Stimulated activated naive CD8-positive, alpha-beta T cell treated with anti-CD3 and anti-CD28 coated beads, Interleukin-15, amount 100 ng/mL, for 72 hours (primary cell): ENCODE measurements at regions not wholly inside any gene's neighbourhood (a gene's known extent, or its start where the extent isn't known, plus 50 kb on each side); places are given as distances from the start of the nearest gene placed in this dataset.

Experiments
- ATAC-seq: fragments of 150-1000 bp; cut with Tn5 transposase; 2 replicates; pipeline ENCODE4 v1.10.0; 2021; ENCODE audit warnings: mild to moderate bottlenecking, moderate library complexity
- DNase-seq, 2 donors: peaks; one replicate each; pipeline ENCODE4 v3.0.0; 2021 to 2022
- H3K27ac Mint-ChIP-seq, 2 donors: one replicate each; pipeline ENCODE4 v1.8.0; 2022; ENCODE audit warnings: mild to moderate bottlenecking in 2 of 2, mixed read lengths in 2 of 2, moderate library complexity in 2 of 2
- H3K27me3 Mint-ChIP-seq: one replicate; pipeline ENCODE4 v1.8.0; 2022; ENCODE audit warnings: mixed read lengths
- H3K4me1 Mint-ChIP-seq: one replicate; pipeline ENCODE4 v1.8.0; 2022; ENCODE audit warnings: mild to moderate bottlenecking, mixed read lengths
- H3K4me3 Mint-ChIP-seq, 2 donors: one replicate each; pipeline ENCODE4 v1.8.0; 2022; ENCODE audit warnings: mild to moderate bottlenecking in 2 of 2, mixed read lengths in 2 of 2, moderate library complexity in 1 of 2
- H3K9me3 Mint-ChIP-seq, 2 donors: one replicate each; pipeline ENCODE4 v1.8.0; 2022; ENCODE audit warnings: mixed read lengths in 2 of 2

- Mint-ChIP-seq H3K9me3 (no peaks in the 10 kb centered on the region), H3K27ac (no peak overlapping the region), H3K27me3 (peaks cover 40% of the 10 kb centered on the region), H3K4me1 (no peaks in the 10 kb centered on the region), H3K4me3 (no peak overlapping the region)
- no peak for DNase-seq
- no peak for ATAC-seq
These were observed 122.4 kb upstream of the NUDT7 start for GRCh38 chr16:77599793-77600415.

GRCh38 chr16:77600555-77600954 is 121.8 kb upstream of the NUDT7 start:
- H3K27me3 Mint-ChIP-seq, result peaks cover 40% of the 10 kb centered on the region
- no peak overlapping the region for H3K27ac Mint-ChIP-seq
- no peaks in the 10 kb centered on the region for H3K4me1 Mint-ChIP-seq
- H3K4me3 Mint-ChIP-seq, result no peak overlapping the region
- DNase-seq, result no peak
- no peak for ATAC-seq
- H3K9me3 Mint-ChIP-seq, result no peaks in the 10 kb centered on the region

GRCh38 chr16:77603656-77604055 is 118.7 kb upstream of the NUDT7 start:
- Mint-ChIP-seq H3K27me3 (peaks cover 34% of the 10 kb centered on the region), H3K4me3 (no peak overlapping the region), H3K27ac (peak overlapping the region in 1 of 2 donors; percentile 4), H3K9me3 (no peaks in the 10 kb centered on the region), H3K4me1 (no peaks in the 10 kb centered on the region)
- ATAC-seq, result no peak
- no peak for DNase-seq

- peaks cover 21% of the 10 kb centered on the region for H3K27me3 Mint-ChIP-seq
- H3K9me3 Mint-ChIP-seq, result peaks cover 0 to 5% of the 10 kb centered on the region in 2 donors
- ATAC-seq, result no peak
- no peaks in the 10 kb centered on the region for H3K4me1 Mint-ChIP-seq
- H3K4me3 Mint-ChIP-seq, result no peak overlapping the region
- no peak overlapping the region for H3K27ac Mint-ChIP-seq
- no peak for DNase-seq
These were observed 111.8 kb upstream of the NUDT7 start for GRCh38 chr16:77610496-77610895.

GRCh38 chr16:77611386-77611785 is 110.9 kb upstream of the NUDT7 start:
- H3K27me3 Mint-ChIP-seq, result peaks cover 12% of the 10 kb centered on the region
- ATAC-seq (no peak), DNase-seq (no peak)
- H3K4me3 Mint-ChIP-seq, result no peak overlapping the region
- peaks cover 0 to 5% of the 10 kb centered on the region in 2 donors for H3K9me3 Mint-ChIP-seq
- no peak overlapping the region for H3K27ac Mint-ChIP-seq
- H3K4me1 Mint-ChIP-seq, result no peaks in the 10 kb centered on the region

DNA sequence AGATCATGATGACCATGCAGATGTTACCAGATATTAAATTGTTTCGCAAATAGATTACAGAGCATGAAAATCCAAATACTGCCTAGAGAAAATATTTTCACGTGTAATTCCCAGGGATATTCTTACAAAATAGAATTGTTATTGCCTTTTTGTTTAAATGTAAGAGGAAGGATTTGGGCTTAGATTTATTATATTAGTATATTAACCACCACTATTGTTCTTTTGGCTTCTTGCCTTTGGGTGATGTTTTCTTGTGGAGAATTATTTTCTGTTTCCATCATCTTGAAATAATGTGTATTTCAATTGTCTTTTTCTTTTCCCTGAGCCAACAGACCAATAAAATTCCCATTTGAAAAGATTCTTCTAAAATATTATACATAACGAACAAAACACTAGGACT is 109.7 kb upstream of the NUDT7 start:
- H3K4me1 Mint-ChIP-seq, result no peaks in the 10 kb centered on the region
- no peak overlapping the region for H3K4me3 Mint-ChIP-seq
- peaks cover 0 to 5% of the 10 kb centered on the region in 2 donors for H3K9me3 Mint-ChIP-seq
- H3K27me3 Mint-ChIP-seq, result peaks cover 13% of the 10 kb centered on the region
- DNase-seq (no peak), ATAC-seq (no peak)
- H3K27ac Mint-ChIP-seq, result no peak overlapping the region

DNA sequence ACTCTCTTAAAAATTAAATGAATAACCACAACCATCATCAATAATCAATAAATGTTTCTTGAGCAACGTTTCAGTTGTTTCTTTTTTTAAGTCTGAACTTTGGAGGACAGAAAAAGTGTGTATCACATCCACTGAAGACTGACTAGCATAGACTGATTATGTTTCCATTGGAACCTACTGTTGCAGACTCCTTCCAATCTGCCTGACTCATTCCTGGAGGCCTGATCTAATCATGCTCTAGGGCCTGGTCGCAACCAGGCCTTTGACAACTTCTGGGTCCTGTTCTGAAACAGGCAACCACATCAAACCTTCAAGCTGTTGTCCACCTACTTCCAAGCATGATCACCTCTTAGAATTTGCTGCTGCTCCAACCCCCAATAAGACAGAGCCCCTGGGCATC is 109.2 kb upstream of the NUDT7 start:
- H3K4me3 Mint-ChIP-seq, result no peak overlapping the region
- DNase-seq (no peak), ATAC-seq (no peak)
- no peaks in the 10 kb centered on the region for H3K4me1 Mint-ChIP-seq
- no peak overlapping the region for H3K27ac Mint-ChIP-seq
- H3K9me3 Mint-ChIP-seq, result peaks cover 0 to 5% of the 10 kb centered on the region in 2 donors
- peaks cover 18% of the 10 kb centered on the region for H3K27me3 Mint-ChIP-seq

GRCh38 chr16:77617553-77617952 is 104.8 kb upstream of the NUDT7 start:
- DNase-seq (no peak), ATAC-seq (no peak)
- Mint-ChIP-seq H3K27me3 (peaks cover 20% of the 10 kb centered on the region), H3K4me1 (no peaks in the 10 kb centered on the region), H3K9me3 (peaks cover 0 to 5% of the 10 kb centered on the region in 2 donors), H3K4me3 (no peak overlapping the region), H3K27ac (no peak overlapping the region)

- DNase-seq, result no peak
- no peak overlapping the region for H3K27ac Mint-ChIP-seq
- ATAC-seq, result no peak
- H3K4me1 Mint-ChIP-seq, result no peaks in the 10 kb centered on the region
- peaks cover 0 to 5% of the 10 kb centered on the region in 2 donors for H3K9me3 Mint-ChIP-seq
- no peak overlapping the region for H3K4me3 Mint-ChIP-seq
- H3K27me3 Mint-ChIP-seq, result peaks cover 20% of the 10 kb centered on the region
These were observed 104.3 kb upstream of the NUDT7 start for GRCh38 chr16:77617996-77618395.

DNA sequence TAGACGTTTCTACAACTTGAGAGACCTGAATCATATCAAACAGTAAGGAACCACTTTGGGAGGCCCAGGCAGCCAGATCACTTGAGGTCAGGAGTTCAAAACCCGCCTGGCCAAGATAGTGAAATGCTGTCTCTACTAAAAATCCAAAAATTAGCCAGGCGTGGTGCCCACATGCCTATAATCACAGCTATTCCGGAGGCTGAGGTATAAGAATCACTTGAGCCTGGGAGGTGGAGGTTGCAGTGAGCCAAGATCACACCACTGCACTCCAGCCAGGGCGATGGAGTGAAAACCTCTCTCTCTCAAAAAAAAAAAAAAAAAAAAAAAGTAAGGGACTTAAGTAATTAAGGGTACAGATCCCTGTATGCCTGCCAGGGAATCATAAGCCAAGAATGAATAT is 103.4 kb upstream of the NUDT7 start:
- H3K27me3 Mint-ChIP-seq, result peaks cover 20% of the 10 kb centered on the region
- H3K27ac Mint-ChIP-seq, result no peak overlapping the region
- H3K4me3 Mint-ChIP-seq, result no peak overlapping the region
- H3K4me1 Mint-ChIP-seq, result no peaks in the 10 kb centered on the region
- ATAC-seq, result no peak
- peaks cover 0 to 5% of the 10 kb centered on the region in 2 donors for H3K9me3 Mint-ChIP-seq
- DNase-seq, result no peak

DNA sequence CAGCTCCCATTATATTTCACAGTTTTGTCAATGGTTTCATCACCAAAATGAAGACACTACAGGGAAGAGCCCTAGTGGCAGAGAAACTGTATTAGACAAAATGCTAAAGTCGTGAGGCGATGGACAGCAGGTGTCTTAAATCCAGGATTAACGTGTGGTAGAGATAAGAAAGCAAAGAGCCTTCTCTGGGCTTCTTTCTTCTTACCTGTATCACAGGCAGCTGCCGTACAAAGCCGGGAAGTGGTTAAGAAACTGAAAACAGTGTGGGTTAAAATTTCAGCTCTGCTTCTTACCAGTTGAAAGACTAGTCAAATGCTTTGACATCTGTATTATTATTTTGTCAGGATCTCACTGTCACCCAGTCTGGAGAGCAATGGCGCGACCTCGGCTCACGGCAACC is 98.2 kb upstream of the NUDT7 start:
- ATAC-seq, result no peak

DNA sequence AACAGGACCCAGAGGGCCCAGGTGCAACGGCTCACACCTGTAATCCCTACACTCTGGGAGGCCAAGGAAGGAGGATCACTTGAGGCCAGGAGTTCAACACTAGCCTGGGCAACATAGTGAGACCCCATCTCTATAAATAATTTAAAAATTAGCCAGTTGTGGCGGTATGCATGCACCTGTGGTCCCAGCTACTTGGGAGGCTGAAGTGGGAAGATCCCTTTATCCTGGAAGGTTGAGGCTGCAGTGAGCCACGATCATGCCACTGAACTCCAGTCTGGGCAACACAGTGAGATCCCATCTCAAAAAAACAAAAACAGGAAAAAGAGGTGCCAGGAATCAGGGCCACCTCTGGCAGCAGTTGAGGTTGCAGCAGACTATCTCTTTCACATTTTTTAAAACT is 85.7 kb upstream of the NUDT7 start:
- H3K4me3 Mint-ChIP-seq, result no peak overlapping the region
- ATAC-seq (no peak), DNase-seq (no peak)
- H3K9me3 Mint-ChIP-seq, result no peaks in the 10 kb centered on the region
- peaks cover 16% of the 10 kb centered on the region for H3K27me3 Mint-ChIP-seq
- no peak overlapping the region for H3K27ac Mint-ChIP-seq
- no peaks in the 10 kb centered on the region for H3K4me1 Mint-ChIP-seq

More for the DNA sequence above, 98.2 kb upstream of the NUDT7 start:
- no peak for DNase-seq
- H3K27ac Mint-ChIP-seq, result no peak overlapping the region
- H3K4me1 Mint-ChIP-seq, result no peaks in the 10 kb centered on the region
- peaks cover 0 to 7% of the 10 kb centered on the region in 2 donors for H3K9me3 Mint-ChIP-seq
- no peak overlapping the region for H3K4me3 Mint-ChIP-seq
- peaks cover 16% of the 10 kb centered on the region for H3K27me3 Mint-ChIP-seq

DNA sequence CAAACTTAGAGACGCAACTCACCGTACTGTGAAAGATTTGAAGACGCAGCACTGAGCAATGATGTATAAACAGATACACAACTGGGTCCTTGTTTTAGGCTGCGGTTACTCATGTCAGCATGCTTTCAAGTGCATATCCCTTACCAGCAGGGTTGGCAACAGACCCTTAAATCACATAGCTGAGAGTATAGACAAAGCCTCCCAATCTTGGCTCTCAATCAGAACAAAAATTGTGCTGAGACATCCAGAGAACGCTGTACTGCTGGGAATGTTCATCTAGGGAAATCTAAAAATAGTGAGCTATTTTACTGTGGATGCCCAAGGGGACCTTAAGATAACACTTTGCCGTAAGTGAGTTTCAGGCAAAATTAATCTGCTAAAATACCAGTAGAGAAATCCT is 84.4 kb upstream of the NUDT7 start:
- Mint-ChIP-seq H3K9me3 (no peaks in the 10 kb centered on the region), H3K27me3 (peaks cover 9% of the 10 kb centered on the region), H3K4me3 (no peak overlapping the region), H3K27ac (no peak overlapping the region), H3K4me1 (no peaks in the 10 kb centered on the region)
- ATAC-seq, result no peak
- DNase-seq, result no peak

GRCh38 chr16:77643176-77643575 is 79.1 kb upstream of the NUDT7 start:
- no peak for ATAC-seq
- Mint-ChIP-seq H3K27me3 (no peaks in the 10 kb centered on the region), H3K9me3 (no peaks in the 10 kb centered on the region), H3K27ac (no peak overlapping the region), H3K4me3 (no peak overlapping the region), H3K4me1 (no peaks in the 10 kb centered on the region)
- no peak for DNase-seq

- DNase-seq (no peak), ATAC-seq (no peak)
- H3K27ac Mint-ChIP-seq, result no peak overlapping the region
- no peaks in the 10 kb centered on the region for H3K27me3 Mint-ChIP-seq
- H3K9me3 Mint-ChIP-seq, result no peaks in the 10 kb centered on the region
- H3K4me1 Mint-ChIP-seq, result no peaks in the 10 kb centered on the region
- H3K4me3 Mint-ChIP-seq, result no peak overlapping the region
These were observed 76.5 kb upstream of the NUDT7 start for GRCh38 chr16:77645764-77646163.

DNA sequence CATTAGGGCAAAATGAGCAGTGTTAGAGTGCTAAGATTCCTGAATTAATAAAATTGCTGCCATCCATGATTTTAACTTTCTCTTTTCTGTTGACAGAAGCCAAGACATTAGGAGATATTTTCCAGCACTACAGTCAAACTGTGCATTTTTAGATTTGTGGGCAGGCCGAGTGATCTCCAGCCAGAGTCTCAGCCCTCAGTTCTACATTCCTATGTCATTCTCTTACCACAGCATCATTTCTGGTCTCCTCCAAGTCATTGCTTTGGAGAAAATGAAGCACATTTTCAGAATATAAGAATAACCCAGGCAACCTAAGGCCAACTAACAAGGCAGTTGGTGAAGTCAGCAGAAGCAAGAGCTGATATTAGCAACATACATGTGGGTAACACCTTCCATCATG is 74.6 kb upstream of the NUDT7 start:
- H3K27ac Mint-ChIP-seq, result no peak overlapping the region
- H3K4me1 Mint-ChIP-seq, result no peaks in the 10 kb centered on the region
- ATAC-seq, result no peak
- no peaks in the 10 kb centered on the region for H3K27me3 Mint-ChIP-seq
- no peaks in the 10 kb centered on the region for H3K9me3 Mint-ChIP-seq
- no peak overlapping the region for H3K4me3 Mint-ChIP-seq
- no peak for DNase-seq

GRCh38 chr16:77650761-77651160 is 71.6 kb upstream of the NUDT7 start:
- Mint-ChIP-seq H3K27ac (no peak overlapping the region), H3K27me3 (peaks cover 6% of the 10 kb centered on the region), H3K4me1 (no peaks in the 10 kb centered on the region), H3K9me3 (no peaks in the 10 kb centered on the region), H3K4me3 (no peak overlapping the region)
- ATAC-seq (no peak), DNase-seq (no peak)
